ENCODE measurements at regions not wholly inside any gene's neighbourhood (a gene's known extent, or its start where the extent isn't known, plus 50 kb on each side); places are given as distances from the start of the nearest gene placed in this dataset.

GRCh38 chr9:23551311-23551721 lies 274.7 kb downstream of the ELAVL2 start:
- DNase-seq, result no peak

GRCh38 chr9:23551929-23552707 lies 273.9 kb downstream of the ELAVL2 start:
- DNase-seq, result no peak

- no peak for DNase-seq
Measured at GRCh38 chr9:23552876-23553601, 273.0 kb downstream of the ELAVL2 start.

DNA sequence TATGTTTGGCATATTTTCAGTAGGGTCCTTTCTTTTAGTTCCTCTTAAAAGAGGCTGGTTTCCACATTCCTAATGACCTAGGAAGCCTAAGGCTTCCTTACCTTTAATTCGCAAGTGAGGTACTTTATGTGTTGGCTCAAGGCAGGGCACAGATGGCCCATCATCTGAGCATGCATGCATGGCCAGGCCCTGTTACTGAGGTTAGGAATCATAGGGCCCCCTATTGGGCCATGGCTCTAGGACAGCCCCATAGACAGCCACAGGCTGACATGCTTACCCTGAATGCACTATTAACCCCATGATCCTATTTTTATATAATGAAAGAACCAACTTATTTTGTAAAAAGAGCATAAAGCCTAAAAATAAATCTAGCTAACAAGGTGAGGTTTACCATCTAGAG lies 271.4 kb downstream of the ELAVL2 start:
- no peak for DNase-seq

- no peak for DNase-seq
Measured at GRCh38 chr9:23555851-23556250, 270.2 kb downstream of the ELAVL2 start.

DNA sequence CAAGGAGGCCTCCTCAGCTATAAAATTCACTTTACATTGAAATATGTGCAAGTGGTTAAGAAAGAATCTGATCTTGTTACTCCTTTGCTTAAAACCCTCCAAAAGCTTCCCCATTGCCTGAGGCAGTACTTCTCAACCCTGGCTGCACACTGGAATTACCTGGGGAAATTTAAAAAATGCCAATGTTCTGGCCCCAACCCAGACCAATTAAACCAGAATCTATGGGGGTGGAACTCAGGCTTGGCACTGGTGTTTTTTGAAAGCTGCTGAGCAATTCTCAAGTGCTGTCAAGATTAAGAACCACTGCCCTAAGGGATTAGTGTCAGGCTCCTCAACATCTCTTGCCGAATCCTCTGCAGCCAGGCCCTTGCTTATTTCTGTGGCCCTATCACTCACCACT lies 269.6 kb downstream of the ELAVL2 start:
- DNase-seq, result no peak

DNA sequence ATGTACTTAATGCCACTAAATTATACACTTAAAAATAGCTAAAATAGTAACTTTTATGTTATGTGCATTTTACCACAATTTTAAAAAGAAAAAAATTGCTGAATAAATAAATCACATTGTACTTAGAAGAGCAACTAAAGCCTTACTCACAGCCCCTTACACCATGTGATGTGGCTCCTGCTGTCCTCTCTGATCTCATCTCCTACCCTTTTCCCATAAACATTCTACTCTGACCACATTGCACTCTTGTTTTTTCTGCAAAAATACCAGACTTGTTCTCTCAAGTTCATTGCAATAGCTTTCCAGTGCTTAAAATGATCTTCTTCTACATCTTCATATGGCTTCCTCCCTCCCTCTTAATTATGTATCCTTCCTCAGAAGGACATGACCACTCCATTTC lies 268.4 kb downstream of the ELAVL2 start:
- DNase-seq, result no peak

DNA sequence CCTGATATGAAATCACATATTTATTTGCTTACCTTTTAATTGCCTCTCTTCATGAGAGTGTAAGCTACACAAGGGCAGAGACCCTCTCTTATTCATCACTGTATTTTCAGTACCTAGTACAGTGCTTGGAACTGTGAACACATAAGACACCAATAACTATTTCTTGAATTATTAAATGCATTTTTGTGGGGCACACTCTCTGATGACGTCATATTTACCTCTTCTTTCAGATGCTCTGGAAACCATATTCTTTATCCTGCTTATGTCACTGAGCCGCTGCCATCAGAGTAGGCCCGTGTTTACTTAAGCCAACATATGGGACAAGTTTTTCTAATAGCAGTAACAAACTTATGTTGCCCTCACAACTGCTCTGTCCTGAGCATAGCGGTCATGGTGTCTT lies 266.5 kb downstream of the ELAVL2 start:
- DNase-seq, result no peak

DNA sequence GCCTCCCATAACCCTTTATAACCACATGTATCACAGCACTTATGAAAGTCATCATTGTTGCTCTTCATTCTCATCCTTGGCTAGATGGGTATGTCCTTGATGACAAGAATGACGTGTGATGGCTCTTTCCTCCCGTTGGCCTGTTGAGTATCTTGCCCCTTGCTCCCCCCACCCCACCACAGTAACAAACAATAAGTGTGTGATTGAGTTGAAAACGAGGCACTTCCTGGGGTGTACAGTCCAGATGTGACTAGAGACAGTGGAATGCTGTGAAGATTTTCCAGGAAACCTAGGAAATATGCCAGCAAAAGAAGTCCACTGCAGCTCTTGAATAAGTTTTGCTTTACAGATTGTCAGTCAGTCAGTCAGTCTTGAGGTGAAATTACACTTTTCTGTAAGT lies 262.5 kb downstream of the ELAVL2 start:
- no peak for DNase-seq

GRCh38 chr9:23567516-23568165 lies 258.4 kb downstream of the ELAVL2 start:
- peak in 1 of 3 donors; percentile 11 for DNase-seq

- peak in 1 of 3 donors; percentile 5 for DNase-seq
Measured at GRCh38 chr9:23571414-23572104, 254.5 kb downstream of the ELAVL2 start.

- DNase-seq, result no peak
Measured at GRCh38 chr9:23573800-23574199, 252.2 kb downstream of the ELAVL2 start.

DNA sequence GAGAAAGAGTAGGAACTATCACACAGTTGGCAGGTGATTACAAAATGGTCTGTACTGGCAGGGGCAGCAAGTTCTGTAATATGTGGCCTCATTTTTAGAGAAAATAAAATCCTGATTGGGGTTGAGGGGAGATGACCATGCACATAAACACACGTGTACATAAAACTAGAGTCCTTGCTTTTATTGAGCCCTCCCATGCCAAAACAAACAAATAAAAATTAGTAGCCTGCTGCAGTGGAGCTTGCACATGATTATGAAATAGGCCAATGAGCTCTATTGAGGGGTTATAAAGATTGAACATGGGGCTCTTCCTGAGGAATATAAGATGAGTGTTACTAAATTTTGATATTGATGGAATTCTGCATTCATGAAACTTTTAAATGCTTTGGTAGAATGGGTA lies 248.4 kb downstream of the ELAVL2 start:
- DNase-seq, result no peak

DNA sequence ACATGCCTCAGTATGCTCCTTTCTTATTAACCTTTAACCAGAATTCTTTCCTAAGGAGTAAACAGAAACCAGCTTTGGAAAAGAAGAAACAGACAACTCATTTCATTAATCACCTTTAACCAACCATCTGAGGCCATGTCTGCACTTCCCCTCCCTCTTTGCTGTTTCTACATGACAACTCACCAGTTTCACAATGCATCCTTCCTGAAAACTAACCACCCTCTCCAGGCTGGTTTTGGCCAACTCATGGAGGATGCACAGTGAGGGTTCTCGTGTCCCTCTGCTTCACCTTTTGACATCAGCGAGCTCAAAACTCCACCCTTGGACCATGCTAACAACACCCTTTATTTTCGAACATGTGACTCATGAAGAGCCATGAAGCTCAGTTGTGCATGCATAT lies 244.1 kb downstream of the ELAVL2 start:
- DNase-seq, result peak in 2 of 3 donors; percentile 2 to 62

- peak in 1 of 3 donors; percentile 19 for DNase-seq
Measured at GRCh38 chr9:23582836-23583235, 243.2 kb downstream of the ELAVL2 start.

GRCh38 chr9:23586906-23587305 lies 239.1 kb downstream of the ELAVL2 start:
- DNase-seq, result no peak

DNA sequence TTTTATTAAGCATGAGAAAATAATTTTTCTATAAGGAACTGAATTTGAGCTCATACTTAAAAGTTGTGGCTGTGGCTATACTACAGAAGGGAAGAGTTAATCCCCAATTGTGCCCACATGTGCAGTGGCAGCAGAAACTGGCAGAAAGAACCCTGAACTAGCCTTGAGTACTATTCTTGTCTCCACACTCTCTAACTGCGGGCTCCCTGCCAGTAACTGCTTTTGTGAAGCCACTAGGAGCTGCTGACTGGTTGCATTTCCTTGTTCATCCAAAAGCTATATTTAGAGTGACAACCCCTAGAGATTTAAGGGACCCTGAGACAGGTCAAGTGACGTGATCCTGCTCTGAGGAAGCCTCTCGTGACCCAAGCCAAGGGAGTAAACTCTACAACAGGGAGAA lies 238.6 kb downstream of the ELAVL2 start:
- DNase-seq, result no peak

GRCh38 chr9:23587903-23588302 lies 238.1 kb downstream of the ELAVL2 start:
- DNase-seq, result no peak

GRCh38 chr9:23590276-23591000 lies 235.6 kb downstream of the ELAVL2 start:
- DNase-seq, result peak in 1 of 3 donors; percentile 38

- DNase-seq, result no peak
Measured at GRCh38 chr9:23594421-23594820, 231.6 kb downstream of the ELAVL2 start.

DNA sequence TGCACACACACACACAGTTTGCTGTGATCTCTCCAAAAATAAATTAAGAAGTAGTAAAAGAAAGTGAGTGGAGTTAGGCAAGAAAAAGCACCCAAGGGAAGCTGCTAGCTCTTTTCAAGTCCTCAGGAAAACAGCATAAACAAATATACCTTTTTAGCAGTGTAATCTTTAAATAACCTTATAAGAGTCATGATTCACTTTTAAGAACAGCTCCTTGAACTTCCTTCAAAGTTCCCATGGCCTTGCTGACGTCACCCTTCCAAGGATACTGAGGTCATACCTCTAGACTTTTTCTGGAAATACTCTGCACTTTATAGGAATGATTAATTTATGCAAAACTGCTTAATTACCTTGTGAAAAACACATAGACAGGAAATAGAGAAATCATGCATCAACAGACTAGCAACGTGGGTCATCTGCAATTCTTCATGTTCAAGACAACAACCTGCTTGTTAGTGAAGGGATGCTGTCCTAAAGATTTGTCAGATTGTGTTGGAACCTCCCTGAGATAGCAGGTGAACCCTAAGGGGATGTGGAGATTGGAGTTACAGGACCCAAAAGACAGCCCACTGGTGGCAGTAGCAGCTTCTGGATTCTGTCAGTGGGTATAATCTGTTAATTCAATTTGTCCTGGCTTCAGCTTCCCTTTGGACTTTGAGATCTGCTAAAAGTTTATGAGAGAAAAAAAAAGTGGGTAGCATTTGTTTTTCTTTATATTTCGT lies 229.0 kb downstream of the ELAVL2 start:
- DNase-seq, result no peak

DNA sequence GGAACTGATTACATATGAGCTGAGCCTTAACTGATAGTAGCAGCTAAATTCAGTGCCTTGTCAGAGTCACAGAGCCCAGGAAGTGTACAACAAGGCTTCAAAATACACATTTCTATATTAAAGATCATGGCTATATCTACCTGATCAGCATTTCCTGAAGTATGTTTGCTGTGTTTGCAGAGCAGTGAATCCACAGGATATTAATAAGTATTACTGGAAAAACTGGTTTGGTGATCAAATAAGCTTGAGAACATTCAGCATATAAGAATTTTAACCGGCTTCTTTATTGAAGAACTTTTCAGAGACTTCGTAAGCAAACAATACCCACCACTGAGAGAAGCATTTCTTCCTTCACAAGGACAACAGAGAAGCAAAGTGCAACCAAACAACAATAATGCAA lies 227.0 kb downstream of the ELAVL2 start:
- DNase-seq, result no peak

All from suppressor macrophage treated with lipopolysaccharide for 1 hour (primary cell).